ENCODE measurements at regions not wholly inside any gene's neighbourhood (a gene's known extent, or its start where the extent isn't known, plus 50 kb on each side); places are given as distances from the start of the nearest gene placed in this dataset.

- DNase-seq (ENCODE audit: low spot score) = no peak
These were observed 279.7 kb downstream of the SS18 start for GRCh38 chr18:25810736-25811135.

GRCh38 chr18:25805939-25806338 lies 284.5 kb downstream of the SS18 start:
- DNase-seq (ENCODE audit: low spot score) = no peak

- peak; percentile 44 for DNase-seq (ENCODE audit: low spot score)
These were observed 285.1 kb downstream of the SS18 start for GRCh38 chr18:25805323-25805722.

- no peak for DNase-seq (ENCODE audit: low spot score)
These were observed 291.2 kb downstream of the SS18 start for GRCh38 chr18:25799231-25799630.

GRCh38 chr18:25798046-25798445 lies 292.4 kb downstream of the SS18 start:
- DNase-seq (ENCODE audit: low spot score) = no peak

- no peak for DNase-seq (ENCODE audit: low spot score)
These were observed 295.2 kb downstream of the SS18 start for GRCh38 chr18:25795213-25795612.

- no peak for DNase-seq (ENCODE audit: low spot score)
These were observed 303.1 kb downstream of the SS18 start for GRCh38 chr18:25787276-25787675.

- DNase-seq (ENCODE audit: low spot score) = peak; percentile 27
These were observed 303.7 kb downstream of the SS18 start for GRCh38 chr18:25786758-25787157.

GRCh38 chr18:25780105-25780504 lies 310.3 kb downstream of the SS18 start:
- no peak for DNase-seq (ENCODE audit: low spot score)

- no peak for DNase-seq (ENCODE audit: low spot score)
These were observed 318.6 kb downstream of the SS18 start for GRCh38 chr18:25771796-25772195.

- DNase-seq (ENCODE audit: low spot score) = no peak
These were observed 325.6 kb downstream of the SS18 start for GRCh38 chr18:25764777-25765176.

GRCh38 chr18:25759111-25759510 lies 331.3 kb downstream of the SS18 start:
- no peak for DNase-seq (ENCODE audit: low spot score)

GRCh38 chr18:25743646-25744151 lies 346.7 kb downstream of the SS18 start:
- DNase-seq (ENCODE audit: low spot score) = no peak

GRCh38 chr18:25739376-25739775 lies 351.0 kb downstream of the SS18 start:
- no peak for DNase-seq (ENCODE audit: low spot score)

GRCh38 chr18:25737710-25738311 lies 352.6 kb downstream of the SS18 start:
- DNase-seq (ENCODE audit: low spot score) = peak; percentile 46

- no peak for DNase-seq (ENCODE audit: low spot score)
These were observed 353.9 kb downstream of the SS18 start for GRCh38 chr18:25736516-25736915.

- DNase-seq (ENCODE audit: low spot score) = no peak
These were observed 355.0 kb downstream of the SS18 start for GRCh38 chr18:25735459-25735858.

GRCh38 chr18:25734336-25734735 lies 356.1 kb downstream of the SS18 start:
- no peak for DNase-seq (ENCODE audit: low spot score)

GRCh38 chr18:25732862-25733261 lies 357.6 kb downstream of the SS18 start:
- no peak for DNase-seq (ENCODE audit: low spot score)

GRCh38 chr18:25729072-25729471 lies 361.3 kb downstream of the SS18 start:
- DNase-seq (ENCODE audit: low spot score) = no peak

- DNase-seq (ENCODE audit: low spot score) = no peak
These were observed 363.0 kb downstream of the SS18 start for GRCh38 chr18:25727281-25727985.

- DNase-seq (ENCODE audit: low spot score) = no peak
These were observed 364.1 kb downstream of the SS18 start for GRCh38 chr18:25726298-25726697.

GRCh38 chr18:25725501-25725900 lies 364.9 kb downstream of the SS18 start:
- DNase-seq (ENCODE audit: low spot score) = no peak

GRCh38 chr18:25724997-25725396 lies 365.4 kb downstream of the SS18 start:
- no peak for DNase-seq (ENCODE audit: low spot score)
